ENCODE measurements at regions not wholly inside any gene's neighbourhood (a gene's known extent, or its start where the extent isn't known, plus 50 kb on each side); places are given as distances from the start of the nearest gene placed in this dataset.

DNA sequence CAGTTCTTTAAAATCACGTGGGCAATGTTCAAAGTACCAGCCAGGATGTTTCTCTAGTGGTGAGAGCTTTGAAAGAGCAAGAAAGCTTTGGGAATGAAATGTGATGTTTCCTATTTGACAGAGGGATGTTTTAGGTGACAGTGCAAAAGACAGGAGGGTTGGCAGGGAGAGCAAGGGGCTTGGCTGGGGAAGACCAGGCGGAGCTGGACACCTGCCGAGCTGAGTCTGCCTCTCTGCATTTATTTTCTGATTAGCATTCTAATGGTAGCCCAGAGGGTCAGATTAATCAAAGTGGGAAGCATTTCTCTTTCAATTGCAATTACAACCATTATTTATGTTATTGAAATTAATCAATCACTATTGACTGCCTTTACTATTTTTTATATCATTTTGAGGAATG, 145.4 kb upstream of the RAB12 start:
- TF ChIP-seq FOXJ3 (CRISPR knock-in tag; IDR thresholded peaks at IDR 0.05; ENCODE audit: borderline replicate concordance) (no peak), CEBPB (IDR thresholded peaks at IDR 0.05; ENCODE audit: borderline replicate concordance, low read depth, low read length) (no peak), KLF9 (CRISPR knock-in tag; IDR thresholded peaks at IDR 0.05; ENCODE audit: low read depth) (no peak), ZNF350 (CRISPR knock-in tag; IDR thresholded peaks at IDR 0.05; ENCODE audit: borderline replicate concordance, low read depth) (no peak), CTCF (CRISPR knock-in tag; IDR thresholded peaks at IDR 0.05) (no peak), ZNF274 (CRISPR knock-in tag; IDR thresholded peaks at IDR 0.05) (no peak), FOXA3 (CRISPR knock-in tag; IDR thresholded peaks at IDR 0.05) (no peak), IRF2 (CRISPR knock-in tag; IDR thresholded peaks at IDR 0.05) (no peak), ZBTB49 (CRISPR knock-in tag; IDR thresholded peaks at IDR 0.05; ENCODE audit: borderline replicate concordance) (no peak), POLR2AphosphoS5 (IDR thresholded peaks at IDR 0.05; ENCODE audit: low read depth, low read length) (no peak), CREB1 (IDR thresholded peaks at IDR 0.05) (no peak), CREB1 (CRISPR knock-in tag; IDR thresholded peaks at IDR 0.05) (no peak), SMC3 (IDR thresholded peaks at IDR 0.05; ENCODE audit: low read length) (no peak)
- TF ChIP-seq, protein P1, sequence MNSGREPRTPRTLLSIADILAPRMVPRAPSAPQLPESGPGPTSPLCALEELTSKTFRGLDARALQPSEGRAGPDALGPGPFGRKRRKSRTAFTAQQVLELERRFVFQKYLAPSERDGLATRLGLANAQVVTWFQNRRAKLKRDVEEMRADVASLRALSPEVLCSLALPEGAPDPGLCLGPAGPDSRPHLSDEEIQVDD (CRISPR knock-in tag; IDR thresholded peaks at IDR 0.05; ENCODE audit: borderline replicate concordance) = no peak
- TF ChIP-seq, protein P2, sequence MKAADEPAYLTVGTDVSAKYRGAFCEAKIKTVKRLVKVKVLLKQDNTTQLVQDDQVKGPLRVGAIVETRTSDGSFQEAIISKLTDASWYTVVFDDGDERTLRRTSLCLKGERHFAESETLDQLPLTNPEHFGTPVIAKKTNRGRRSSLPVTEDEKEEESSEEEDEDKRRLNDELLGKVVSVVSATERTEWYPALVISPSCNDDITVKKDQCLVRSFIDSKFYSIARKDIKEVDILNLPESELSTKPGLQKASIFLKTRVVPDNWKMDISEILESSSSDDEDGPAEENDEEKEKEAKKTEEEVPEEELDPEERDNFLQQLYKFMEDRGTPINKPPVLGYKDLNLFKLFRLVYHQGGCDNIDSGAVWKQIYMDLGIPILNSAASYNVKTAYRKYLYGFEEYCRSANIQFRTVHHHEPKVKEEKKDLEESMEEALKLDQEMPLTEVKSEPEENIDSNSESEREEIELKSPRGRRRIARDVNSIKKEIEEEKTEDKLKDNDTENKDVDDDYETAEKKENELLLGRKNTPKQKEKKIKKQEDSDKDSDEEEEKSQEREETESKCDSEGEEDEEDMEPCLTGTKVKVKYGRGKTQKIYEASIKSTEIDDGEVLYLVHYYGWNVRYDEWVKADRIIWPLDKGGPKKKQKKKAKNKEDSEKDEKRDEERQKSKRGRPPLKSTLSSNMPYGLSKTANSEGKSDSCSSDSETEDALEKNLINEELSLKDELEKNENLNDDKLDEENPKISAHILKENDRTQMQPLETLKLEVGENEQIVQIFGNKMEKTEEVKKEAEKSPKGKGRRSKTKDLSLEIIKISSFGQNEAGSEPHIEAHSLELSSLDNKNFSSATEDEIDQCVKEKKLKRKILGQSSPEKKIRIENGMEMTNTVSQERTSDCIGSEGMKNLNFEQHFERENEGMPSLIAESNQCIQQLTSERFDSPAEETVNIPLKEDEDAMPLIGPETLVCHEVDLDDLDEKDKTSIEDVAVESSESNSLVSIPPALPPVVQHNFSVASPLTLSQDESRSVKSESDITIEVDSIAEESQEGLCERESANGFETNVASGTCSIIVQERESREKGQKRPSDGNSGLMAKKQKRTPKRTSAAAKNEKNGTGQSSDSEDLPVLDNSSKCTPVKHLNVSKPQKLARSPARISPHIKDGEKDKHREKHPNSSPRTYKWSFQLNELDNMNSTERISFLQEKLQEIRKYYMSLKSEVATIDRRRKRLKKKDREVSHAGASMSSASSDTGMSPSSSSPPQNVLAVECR (CRISPR knock-in tag; IDR thresholded peaks at IDR 0.05; ENCODE audit: borderline replicate concordance) = no peak

Measured in HepG2 (cell line).